CD4-positive, alpha-beta T cell treated with Interleukin-6 for 4 hours (primary cell): ENCODE measurements at regions not wholly inside any gene's neighbourhood (a gene's known extent, or its start where the extent isn't known, plus 50 kb on each side); places are given as distances from the start of the nearest gene placed in this dataset.
"Not testable (repeated sequence)": the region's sequence is repeated elsewhere in the genome, so short reads cannot be mapped to it uniquely, and the experiment has no call there.

Source experiments
- DNase-seq: peaks from one replicate; pipeline ENCODE4 v3.0.0-alpha.2; 2020; ENCODE audit warnings: mixed read lengths

DNA sequence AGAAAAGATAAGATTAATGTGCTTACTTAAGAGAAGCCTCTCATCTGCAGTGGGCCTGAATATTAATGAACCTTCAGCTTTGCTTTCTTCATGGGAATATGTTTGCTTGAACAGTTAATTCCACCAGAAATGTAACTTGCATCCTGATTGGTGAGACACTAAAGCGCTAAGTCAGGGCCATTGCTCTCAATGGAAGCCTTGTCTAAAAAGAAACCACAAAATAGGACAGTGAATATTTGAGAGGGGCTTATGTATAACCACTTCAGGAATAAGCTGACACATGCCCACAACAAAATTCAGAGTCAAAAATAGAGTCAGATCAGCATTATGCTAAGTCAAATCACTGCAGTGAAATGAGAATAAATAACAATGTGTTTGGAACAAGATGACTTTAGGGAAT is 1125.8 kb downstream of the STIM2 start:
- DNase-seq, result no peak

GRCh38 chr4:28001698-28002097 is 1141.1 kb downstream of the STIM2 start:
- DNase-seq, result no peak

DNA sequence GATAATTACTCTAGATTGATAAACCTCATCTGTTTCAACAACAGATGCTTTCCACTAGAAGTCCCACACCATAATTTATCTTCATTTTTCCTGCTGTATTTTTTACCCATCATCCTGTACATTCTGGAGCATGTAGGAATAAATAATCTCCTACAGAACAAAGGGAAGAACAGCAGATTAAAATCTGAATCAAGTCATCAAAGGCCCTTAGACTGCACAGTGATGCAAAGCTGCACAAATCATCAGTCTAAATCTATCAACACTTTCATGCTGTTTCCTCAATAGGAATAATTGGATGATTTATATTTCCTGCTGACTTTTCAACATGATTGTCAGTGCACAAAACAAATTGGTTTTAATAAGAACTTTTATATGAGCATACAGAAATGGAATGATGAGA is 1143.9 kb downstream of the STIM2 start:
- no peak for DNase-seq

DNA sequence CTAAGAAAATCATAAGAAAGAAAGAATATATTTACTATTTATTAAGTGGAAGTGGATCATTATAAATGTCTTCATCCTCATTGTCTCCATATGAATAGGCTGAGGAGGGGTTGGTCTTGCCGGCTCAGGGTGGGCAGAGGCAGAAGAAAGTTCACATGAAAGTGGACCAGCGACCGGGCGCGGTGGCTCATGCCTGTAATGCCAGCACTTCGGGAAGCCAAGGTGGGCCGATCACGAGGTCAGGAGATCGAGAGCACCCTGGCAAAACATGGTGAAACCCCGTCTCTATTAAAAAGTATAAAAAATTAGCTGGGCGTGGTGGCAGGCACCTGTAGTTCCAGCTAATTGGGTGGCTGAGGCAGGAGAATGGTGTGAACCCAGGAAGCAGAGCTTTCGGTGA is 1145.4 kb downstream of the STIM2 start:
- DNase-seq, result no peak

DNA sequence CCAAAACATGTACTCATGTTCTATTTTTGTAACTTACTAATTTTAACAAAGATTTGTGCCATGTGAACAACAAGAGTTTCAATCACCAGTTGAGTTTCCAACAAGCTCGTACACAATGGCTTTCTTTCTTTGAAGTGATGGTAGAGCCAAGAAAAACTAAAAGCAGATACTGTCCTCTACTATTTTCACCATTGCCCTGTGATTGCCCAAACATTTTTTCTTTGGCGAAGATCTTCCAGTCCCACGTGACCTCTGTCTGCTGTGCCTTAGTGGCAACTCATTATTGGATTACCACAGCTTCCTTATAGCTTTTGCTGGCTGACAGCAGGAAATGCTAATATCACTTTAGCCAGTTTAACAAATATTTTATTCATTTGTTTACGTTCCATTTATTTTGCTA is 1147.1 kb downstream of the STIM2 start:
- no peak for DNase-seq

DNA sequence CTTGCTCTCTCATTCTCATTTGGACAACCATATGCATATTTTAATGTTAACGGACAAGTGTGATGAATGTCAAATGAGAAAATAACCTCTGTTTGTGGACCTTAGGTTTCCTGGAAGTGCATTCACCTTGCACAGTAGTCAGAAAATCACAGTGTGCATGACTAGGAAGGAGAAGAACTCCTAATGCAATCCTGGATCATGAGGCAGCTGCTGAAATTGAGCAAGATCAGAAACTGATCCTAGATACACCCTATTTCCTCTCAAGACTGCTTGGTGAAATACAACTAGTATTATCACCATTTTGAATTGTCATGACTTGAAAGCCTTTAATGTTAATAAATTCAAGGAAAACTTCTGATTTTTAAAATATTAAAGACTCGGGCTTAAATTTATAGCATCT is 1148.9 kb downstream of the STIM2 start:
- no peak for DNase-seq

DNA sequence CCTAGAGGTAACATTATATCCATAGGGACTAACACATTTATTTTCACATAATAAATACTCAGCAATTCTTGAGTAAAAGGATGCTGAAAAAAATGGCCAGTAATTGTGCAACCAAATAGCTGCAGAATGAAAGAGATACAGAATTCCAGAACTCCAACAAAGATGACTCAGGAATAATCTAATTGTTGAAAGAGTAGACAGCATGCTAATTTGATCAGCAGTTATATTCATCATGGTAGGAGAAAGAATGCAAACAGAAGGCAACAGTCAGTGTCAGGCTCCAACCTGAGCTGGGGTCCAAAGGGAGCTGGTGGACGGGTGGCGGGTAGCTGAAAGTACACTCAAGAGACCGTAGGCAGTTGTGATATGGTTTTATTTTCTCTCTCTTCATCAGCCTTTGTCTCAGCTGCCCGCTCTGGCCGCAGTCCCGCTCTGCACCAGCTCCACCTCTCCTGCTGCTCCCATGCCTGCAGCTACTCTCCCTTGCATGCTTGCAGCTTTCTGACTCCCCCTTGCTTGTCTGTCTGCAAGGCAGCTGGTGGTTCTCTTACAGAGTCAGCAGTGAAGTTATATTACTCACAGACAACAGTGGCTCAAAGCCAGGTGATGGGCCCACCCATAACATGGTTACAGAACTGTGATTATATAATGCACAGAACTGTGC is 1150.1 kb downstream of the STIM2 start:
- DNase-seq, result no peak

- no peak for DNase-seq
Observed at GRCh38 chr4:28014469-28014868, 1153.8 kb downstream of the STIM2 start.

- no peak for DNase-seq
Observed at GRCh38 chr4:28015996-28016395, 1155.4 kb downstream of the STIM2 start.

- not testable (repeated sequence) for DNase-seq
Observed at GRCh38 chr4:28038253-28038652, 1177.6 kb downstream of the STIM2 start.

- no peak for DNase-seq
Observed at GRCh38 chr4:28062562-28062961, 1201.9 kb downstream of the STIM2 start.

DNA sequence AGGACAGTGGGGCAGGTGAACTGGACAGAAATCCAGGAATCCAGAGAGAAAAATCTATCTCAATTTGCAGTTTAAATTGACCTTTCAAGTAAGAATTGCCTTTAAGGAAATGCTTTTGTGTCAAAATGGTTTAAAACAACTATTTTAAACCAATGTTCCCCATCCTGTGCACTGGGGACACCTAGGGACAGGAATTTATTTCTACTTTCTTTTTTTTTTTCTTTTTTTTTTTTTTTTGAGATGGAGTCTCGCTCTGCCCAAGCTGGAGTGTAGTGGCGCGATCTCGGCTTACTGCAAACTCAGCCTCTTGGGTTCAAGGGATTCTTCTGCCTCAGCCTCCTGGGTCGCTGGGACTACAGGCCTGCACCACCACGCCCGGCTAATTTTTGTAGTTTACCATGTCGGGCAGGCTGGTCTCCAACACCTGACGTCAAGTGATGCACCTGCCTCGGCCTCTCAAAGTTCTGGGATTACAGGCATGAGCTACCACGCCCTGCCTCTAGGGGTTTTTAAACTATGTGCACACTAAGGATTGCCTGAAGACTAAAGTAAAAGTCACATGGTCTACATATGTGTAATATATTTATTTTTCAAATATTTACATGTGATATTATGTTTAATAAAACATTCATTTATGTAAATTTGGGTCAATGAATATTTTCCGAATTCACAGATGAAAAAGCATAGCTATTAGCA is 1213.4 kb downstream of the STIM2 start:
- DNase-seq, result no peak

GRCh38 chr4:28075401-28075956 is 1214.8 kb downstream of the STIM2 start:
- no peak for DNase-seq

- DNase-seq, result not testable (repeated sequence)
Observed at GRCh38 chr4:28077203-28077602, 1216.6 kb downstream of the STIM2 start.

GRCh38 chr4:28082686-28083390 is 1222.2 kb downstream of the STIM2 start:
- DNase-seq, result no peak

GRCh38 chr4:28092610-28093009 is 1232.0 kb downstream of the STIM2 start:
- DNase-seq, result no peak

GRCh38 chr4:28093071-28093470 is 1232.4 kb downstream of the STIM2 start:
- no peak for DNase-seq

DNA sequence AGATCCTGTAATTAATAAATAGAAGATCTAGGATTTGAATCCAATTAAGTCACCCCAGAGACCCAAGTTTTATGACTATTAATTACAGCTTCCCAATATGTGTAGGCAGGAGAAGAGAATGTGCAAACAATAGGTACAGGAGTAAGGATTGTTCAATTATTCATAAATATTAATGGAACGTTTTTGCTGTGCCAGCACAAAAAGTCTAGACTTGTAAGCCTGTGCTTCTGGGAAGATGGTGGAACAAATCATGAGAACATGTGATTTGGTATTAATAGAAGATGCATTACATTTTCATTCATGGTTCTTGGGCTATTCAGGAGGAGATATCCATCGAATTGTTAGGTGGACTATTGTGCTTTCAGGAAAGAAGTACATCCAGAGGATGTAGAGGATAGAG is 1240.9 kb downstream of the STIM2 start:
- no peak for DNase-seq

GRCh38 chr4:28105271-28105859 is 1244.7 kb downstream of the STIM2 start:
- no peak for DNase-seq

DNA sequence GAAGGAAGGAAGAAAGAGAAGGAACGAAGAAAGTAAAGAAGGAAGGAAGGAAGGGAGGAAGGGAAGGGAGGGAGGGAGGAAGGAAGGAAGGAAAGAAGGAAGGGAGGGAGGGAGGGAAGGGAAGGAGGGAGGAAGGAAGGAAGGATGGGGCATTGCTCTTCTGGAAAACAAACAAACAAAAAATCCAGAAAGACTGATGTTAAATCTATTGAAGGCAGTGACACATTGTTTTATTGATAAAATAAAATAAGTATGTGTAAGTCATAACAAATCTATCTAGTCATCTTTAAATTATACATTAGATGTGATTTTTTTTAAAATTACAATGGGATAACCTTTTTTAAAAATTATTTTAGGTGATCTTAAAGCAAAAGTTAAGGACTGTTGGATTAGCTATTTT is 1245.5 kb downstream of the STIM2 start:
- no peak for DNase-seq

- DNase-seq, result no peak
Observed at GRCh38 chr4:28109801-28110200, 1249.2 kb downstream of the STIM2 start.

- not testable (repeated sequence) for DNase-seq
Observed at GRCh38 chr4:28112691-28113335, 1252.2 kb downstream of the STIM2 start.

DNA sequence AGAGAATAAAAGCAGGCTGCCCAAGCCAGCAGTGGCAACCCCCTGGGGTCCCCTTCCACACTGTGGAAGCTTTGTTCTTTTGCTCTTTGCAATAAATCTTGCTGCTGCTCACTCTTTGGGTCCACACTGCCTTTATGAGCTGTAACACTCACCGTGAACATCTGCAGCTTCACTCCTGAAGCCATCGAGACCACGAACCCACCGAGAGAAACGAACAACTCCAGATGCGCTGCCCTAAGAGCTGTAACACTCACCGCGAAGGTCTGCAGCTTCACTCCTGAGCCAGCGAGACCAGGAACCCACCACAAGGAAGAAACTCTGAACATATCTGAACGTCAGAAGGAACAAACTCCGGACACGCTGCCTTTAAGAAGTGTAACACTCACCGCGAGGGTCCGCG is 1252.9 kb downstream of the STIM2 start:
- DNase-seq, result not testable (repeated sequence)
